ENCODE measurements at regions not wholly inside any gene's neighbourhood (a gene's known extent, or its start where the extent isn't known, plus 50 kb on each side); places are given as distances from the start of the nearest gene placed in this dataset.
A peak's percentile ranks its signal among the peaks of the same experiment; 100 is the strongest.

DNA sequence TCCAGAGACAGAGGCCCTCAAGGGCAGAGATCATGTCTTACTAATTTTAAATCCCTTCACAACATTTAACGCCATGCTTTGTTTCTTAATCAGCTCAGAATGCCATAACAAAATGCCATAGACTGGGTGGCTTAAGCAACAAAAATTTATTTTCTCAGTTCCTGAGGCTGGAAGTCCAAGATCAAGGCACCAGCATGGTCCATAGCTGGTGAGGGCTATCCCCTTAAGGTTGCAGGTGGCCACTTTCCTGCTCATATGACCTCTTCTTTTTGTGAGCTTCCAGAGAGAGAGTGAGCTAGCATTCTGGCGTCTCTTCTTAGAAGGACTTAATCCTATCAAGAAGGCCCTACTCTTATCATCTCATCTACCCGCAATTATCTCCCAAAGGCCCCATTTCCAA is 470.3 kb downstream of the ZNF608 start:
- no peaks in the 10 kb centered on the region for H3K27me3 ChIP-seq (replicated peaks in 2 of 5; ENCODE audit: control insufficient read depth in 4 of 5, insufficient read depth in 5 of 5, low read length in 4 of 5)
- no peak for DNase-seq
- ChIA-PET POLR2A (no interaction called here), CTCF (no interaction called here)
- no peak overlapping the region for H3K4me3 ChIP-seq (ENCODE audit: control insufficient read depth in 1 of 7, extremely low read depth in 1 of 7, insufficient read depth in 4 of 7, low read depth in 2 of 7, low read length in 6 of 7)
- WGBS (ENCODE audit: insufficient coverage), result no CpG with 5 or more reads among the region's 3 CpGs
- H3K9me3 ChIP-seq (ENCODE audit: control extremely low read depth in 1 of 5, control insufficient read depth in 4 of 5, insufficient read depth in 2 of 5, low read depth in 1 of 5, low read length in 4 of 5), result no peaks in the 10 kb centered on the region
- peaks cover 0 to 8% (median 1%) of the 10 kb centered on the region in 4 experiments for H3K4me1 ChIP-seq (ENCODE audit: control extremely low read depth in 1 of 4, control insufficient read depth in 4 of 4, insufficient read depth in 4 of 4, low read length in 3 of 4)
- no peaks in the 10 kb centered on the region for H3K36me3 ChIP-seq (ENCODE audit: control insufficient read depth in 4 of 4, insufficient read depth in 4 of 4, low read length in 3 of 4)
- H3K27ac ChIP-seq (ENCODE audit: insufficient read depth in 1 of 2, low read depth in 1 of 2, low read length in 2 of 2, poor library complexity in 1 of 2, severe bottlenecking in 2 of 2), result no peak overlapping the region

DNA sequence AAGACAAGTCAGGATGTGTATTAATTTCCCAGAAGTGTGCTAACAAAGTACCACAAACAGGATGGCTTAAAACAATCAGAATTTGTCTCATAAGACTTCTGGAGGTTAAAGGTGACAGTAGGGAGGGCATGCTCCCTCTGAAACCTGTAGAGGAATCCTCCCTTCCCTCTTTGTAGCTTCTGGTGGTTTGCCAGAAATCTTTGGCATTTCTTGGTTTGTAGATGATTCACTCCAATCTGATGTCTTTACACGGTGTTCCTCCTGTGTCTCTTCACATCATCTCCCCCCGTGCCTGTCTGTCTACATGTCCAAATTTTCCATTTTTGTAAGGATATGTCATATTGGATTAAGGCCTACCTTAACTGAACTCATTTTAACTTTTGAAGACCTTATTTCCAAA is 471.5 kb downstream of the ZNF608 start:
- no peak for DNase-seq
- Histone ChIP-seq H3K9me3 (ENCODE audit: control extremely low read depth in 1 of 5, control insufficient read depth in 4 of 5, insufficient read depth in 2 of 5, low read depth in 1 of 5, low read length in 4 of 5) (no peaks in the 10 kb centered on the region), H3K4me1 (ENCODE audit: control extremely low read depth in 1 of 4, control insufficient read depth in 4 of 4, insufficient read depth in 4 of 4, low read length in 3 of 4) (peaks cover 0 to 8% (median 1%) of the 10 kb centered on the region in 4 experiments), H3K27me3 (replicated peaks in 2 of 5; ENCODE audit: control insufficient read depth in 4 of 5, insufficient read depth in 5 of 5, low read length in 4 of 5) (no peaks in the 10 kb centered on the region), H3K36me3 (ENCODE audit: control insufficient read depth in 4 of 4, insufficient read depth in 4 of 4, low read length in 3 of 4) (no peaks in the 10 kb centered on the region), H3K4me3 (ENCODE audit: control insufficient read depth in 1 of 7, extremely low read depth in 1 of 7, insufficient read depth in 4 of 7, low read depth in 2 of 7, low read length in 6 of 7) (no peak overlapping the region), H3K27ac (ENCODE audit: insufficient read depth in 1 of 2, low read depth in 1 of 2, low read length in 2 of 2, poor library complexity in 1 of 2, severe bottlenecking in 2 of 2) (no peak overlapping the region)
- WGBS (ENCODE audit: insufficient coverage), result no CpG with 5 or more reads among the region's 2 CpGs
- POLR2A ChIA-PET, result no interaction called here
- CTCF ChIA-PET, result no interaction called here

DNA sequence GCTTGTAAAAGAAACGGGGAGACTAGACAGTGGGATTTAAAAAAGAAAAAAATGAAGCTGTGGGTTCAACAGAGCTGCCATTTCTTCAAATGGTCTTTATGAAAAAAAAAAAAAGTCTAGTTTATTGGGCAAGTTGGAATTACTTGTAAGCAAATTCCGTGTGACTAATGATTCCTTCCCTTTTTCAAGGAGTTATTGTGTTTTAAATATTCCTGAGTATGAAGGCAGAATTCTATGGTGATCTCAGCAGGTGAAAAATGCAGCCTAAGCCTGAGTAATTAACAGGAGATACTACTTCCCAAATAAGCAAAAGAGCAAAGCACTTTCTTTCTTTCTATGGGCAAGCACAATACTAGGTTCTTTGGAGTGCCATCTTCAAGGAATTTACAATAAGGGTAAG is 481.9 kb downstream of the ZNF608 start:
- ChIA-PET CTCF (no interaction called here), POLR2A (no interaction called here)
- Histone ChIP-seq H3K27me3 (replicated peaks in 2 of 5; ENCODE audit: control insufficient read depth in 4 of 5, insufficient read depth in 5 of 5, low read length in 4 of 5) (no peaks in the 10 kb centered on the region), H3K27ac (ENCODE audit: insufficient read depth in 1 of 2, low read depth in 1 of 2, low read length in 2 of 2, poor library complexity in 1 of 2, severe bottlenecking in 2 of 2) (no peak overlapping the region), H3K4me3 (ENCODE audit: control insufficient read depth in 1 of 7, extremely low read depth in 1 of 7, insufficient read depth in 4 of 7, low read depth in 2 of 7, low read length in 6 of 7) (no peak overlapping the region), H3K36me3 (ENCODE audit: control insufficient read depth in 4 of 4, insufficient read depth in 4 of 4, low read length in 3 of 4) (no peaks in the 10 kb centered on the region), H3K9me3 (ENCODE audit: control extremely low read depth in 1 of 5, control insufficient read depth in 4 of 5, insufficient read depth in 2 of 5, low read depth in 1 of 5, low read length in 4 of 5) (peaks cover 0 to 1% (median 0%) of the 10 kb centered on the region in 5 experiments), H3K4me1 (ENCODE audit: control extremely low read depth in 1 of 4, control insufficient read depth in 4 of 4, insufficient read depth in 4 of 4, low read length in 3 of 4) (peaks cover 0 to 6% (median 0%) of the 10 kb centered on the region in 4 experiments)
- 89% methylated on average over 1 of the region's 2 CpGs for WGBS (ENCODE audit: insufficient coverage)
- DNase-seq, result no peak

DNA sequence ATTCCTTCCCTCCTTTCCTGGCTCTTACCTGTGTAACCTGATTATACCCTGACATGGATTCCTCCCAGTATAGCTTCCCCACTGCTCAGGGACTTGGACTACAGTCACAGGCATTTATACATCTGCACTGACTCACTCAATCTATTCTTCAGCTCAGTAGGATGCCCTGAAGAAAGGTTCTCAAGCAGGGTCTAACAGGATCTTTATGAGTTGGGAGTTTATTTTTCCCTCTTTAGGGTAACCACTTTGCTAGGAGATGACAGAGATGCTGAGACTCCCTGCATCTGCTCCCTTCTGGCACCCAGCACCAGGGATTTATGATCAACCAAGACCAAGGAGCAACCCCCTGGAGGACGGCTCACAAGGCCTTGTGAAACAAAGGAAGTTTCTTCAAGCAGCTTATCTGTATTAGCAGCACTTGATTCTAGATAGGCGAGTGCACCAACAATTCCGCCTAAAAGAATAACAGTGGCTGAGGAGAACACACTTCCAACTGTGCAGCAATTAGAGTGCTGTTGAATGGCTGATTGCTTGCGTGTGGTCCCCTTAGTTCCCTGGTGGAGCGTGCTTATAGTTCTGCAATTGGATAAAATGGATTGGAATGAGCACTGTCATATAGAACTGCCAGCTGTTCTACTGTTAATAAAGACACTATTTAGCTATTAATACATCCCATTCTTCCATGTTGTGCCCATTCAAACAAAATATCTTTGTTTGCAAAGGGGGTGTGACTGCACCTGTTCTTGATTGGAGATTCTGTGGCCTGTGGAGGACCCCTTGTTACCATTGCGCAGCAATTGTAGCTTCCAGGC is 482.6 kb downstream of the ZNF608 start:
- Histone ChIP-seq H3K27ac (ENCODE audit: insufficient read depth in 1 of 2, low read depth in 1 of 2, low read length in 2 of 2, poor library complexity in 1 of 2, severe bottlenecking in 2 of 2) (no peak overlapping the region), H3K4me3 (ENCODE audit: control insufficient read depth in 1 of 7, extremely low read depth in 1 of 7, insufficient read depth in 4 of 7, low read depth in 2 of 7, low read length in 6 of 7) (no peak overlapping the region), H3K9me3 (ENCODE audit: control extremely low read depth in 1 of 5, control insufficient read depth in 4 of 5, insufficient read depth in 2 of 5, low read depth in 1 of 5, low read length in 4 of 5) (peaks cover 0 to 1% (median 0%) of the 10 kb centered on the region in 5 experiments), H3K4me1 (ENCODE audit: control extremely low read depth in 1 of 4, control insufficient read depth in 4 of 4, insufficient read depth in 4 of 4, low read length in 3 of 4) (peaks cover 0 to 6% (median 0%) of the 10 kb centered on the region in 4 experiments), H3K36me3 (ENCODE audit: control insufficient read depth in 4 of 4, insufficient read depth in 4 of 4, low read length in 3 of 4) (no peaks in the 10 kb centered on the region), H3K27me3 (replicated peaks in 2 of 5; ENCODE audit: control insufficient read depth in 4 of 5, insufficient read depth in 5 of 5, low read length in 4 of 5) (no peaks in the 10 kb centered on the region)
- ChIA-PET POLR2A (no interaction called here), CTCF (no interaction called here)
- 45% methylated on average over 5 of the region's 6 CpGs for WGBS (ENCODE audit: insufficient coverage)
- peak; percentile 4 to 67 (median 51) for DNase-seq

DNA sequence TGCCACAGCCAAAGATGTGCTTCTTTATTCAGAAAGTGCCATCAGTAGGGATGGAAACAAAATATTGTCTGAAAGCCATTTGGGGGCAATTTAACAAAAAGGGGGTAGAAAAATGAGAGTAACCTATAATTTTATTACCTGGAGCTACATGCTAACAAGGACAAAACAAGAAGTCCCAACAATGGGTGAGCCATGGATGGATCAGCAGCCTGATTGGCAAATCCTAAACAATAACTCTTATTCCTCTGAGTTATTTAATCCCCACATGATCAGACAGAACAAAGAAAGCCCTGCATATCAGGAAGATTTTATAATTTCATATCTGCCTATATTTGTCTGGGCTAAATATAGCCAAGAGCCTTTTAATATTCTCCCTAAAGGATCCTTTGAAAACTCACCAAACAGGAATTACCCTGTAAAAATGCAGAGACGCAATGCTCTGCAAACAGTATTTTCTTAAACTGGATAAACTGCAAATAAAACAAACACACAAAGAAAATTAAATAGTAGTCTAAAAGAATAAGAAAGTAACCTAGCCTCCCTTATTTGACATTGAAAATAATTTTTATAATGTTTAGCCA is 483.4 kb downstream of the ZNF608 start:
- Histone ChIP-seq H3K4me1 (ENCODE audit: control extremely low read depth in 1 of 4, control insufficient read depth in 4 of 4, insufficient read depth in 4 of 4, low read length in 3 of 4) (peaks cover 0 to 6% (median 0%) of the 10 kb centered on the region in 4 experiments), H3K36me3 (ENCODE audit: control insufficient read depth in 4 of 4, insufficient read depth in 4 of 4, low read length in 3 of 4) (no peaks in the 10 kb centered on the region), H3K9me3 (ENCODE audit: control extremely low read depth in 1 of 5, control insufficient read depth in 4 of 5, insufficient read depth in 2 of 5, low read depth in 1 of 5, low read length in 4 of 5) (peaks cover 0 to 1% (median 0%) of the 10 kb centered on the region in 5 experiments), H3K27ac (ENCODE audit: insufficient read depth in 1 of 2, low read depth in 1 of 2, low read length in 2 of 2, poor library complexity in 1 of 2, severe bottlenecking in 2 of 2) (no peak overlapping the region), H3K4me3 (ENCODE audit: control insufficient read depth in 1 of 7, extremely low read depth in 1 of 7, insufficient read depth in 4 of 7, low read depth in 2 of 7, low read length in 6 of 7) (no peak overlapping the region), H3K27me3 (replicated peaks in 2 of 5; ENCODE audit: control insufficient read depth in 4 of 5, insufficient read depth in 5 of 5, low read length in 4 of 5) (no peaks in the 10 kb centered on the region)
- CTCF ChIA-PET, result no interaction called here
- POLR2A ChIA-PET, result no interaction called here
- DNase-seq, result no peak
- no CpG with 5 or more reads among the region's 1 CpG for WGBS (ENCODE audit: insufficient coverage)

DNA sequence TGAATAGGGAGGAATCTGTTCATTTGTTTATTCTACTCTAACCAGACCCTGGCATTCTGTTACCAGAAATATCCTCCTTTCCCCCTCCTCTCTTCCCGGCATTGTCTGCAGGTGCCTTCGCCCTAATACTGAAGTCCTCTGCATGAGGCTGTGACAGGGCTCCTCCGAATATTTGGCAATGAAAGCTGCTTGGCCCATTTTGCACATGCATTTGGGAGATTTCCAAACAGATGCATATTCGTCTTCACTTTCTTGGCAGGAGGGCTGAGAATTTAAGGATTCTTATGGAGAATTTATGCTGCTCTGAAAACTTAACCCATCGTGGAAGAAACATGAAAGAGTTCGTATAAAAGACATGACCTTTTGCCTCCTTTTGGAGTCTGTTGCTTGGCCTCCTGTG is 484.0 kb downstream of the ZNF608 start:
- Histone ChIP-seq H3K9me3 (ENCODE audit: control extremely low read depth in 1 of 5, control insufficient read depth in 4 of 5, insufficient read depth in 2 of 5, low read depth in 1 of 5, low read length in 4 of 5) (peaks cover 0 to 1% (median 0%) of the 10 kb centered on the region in 5 experiments), H3K4me3 (ENCODE audit: control insufficient read depth in 1 of 7, extremely low read depth in 1 of 7, insufficient read depth in 4 of 7, low read depth in 2 of 7, low read length in 6 of 7) (no peak overlapping the region), H3K27ac (ENCODE audit: insufficient read depth in 1 of 2, low read depth in 1 of 2, low read length in 2 of 2, poor library complexity in 1 of 2, severe bottlenecking in 2 of 2) (no peak overlapping the region), H3K4me1 (ENCODE audit: control extremely low read depth in 1 of 4, control insufficient read depth in 4 of 4, insufficient read depth in 4 of 4, low read length in 3 of 4) (peaks cover 0 to 6% (median 0%) of the 10 kb centered on the region in 4 experiments), H3K27me3 (replicated peaks in 2 of 5; ENCODE audit: control insufficient read depth in 4 of 5, insufficient read depth in 5 of 5, low read length in 4 of 5) (no peaks in the 10 kb centered on the region), H3K36me3 (ENCODE audit: control insufficient read depth in 4 of 4, insufficient read depth in 4 of 4, low read length in 3 of 4) (no peaks in the 10 kb centered on the region)
- DNase-seq, result no peak
- 98% methylated on average over 6 of the region's 6 CpGs for WGBS (ENCODE audit: insufficient coverage)
- CTCF ChIA-PET, result no interaction called here
- POLR2A ChIA-PET, result no interaction called here

DNA sequence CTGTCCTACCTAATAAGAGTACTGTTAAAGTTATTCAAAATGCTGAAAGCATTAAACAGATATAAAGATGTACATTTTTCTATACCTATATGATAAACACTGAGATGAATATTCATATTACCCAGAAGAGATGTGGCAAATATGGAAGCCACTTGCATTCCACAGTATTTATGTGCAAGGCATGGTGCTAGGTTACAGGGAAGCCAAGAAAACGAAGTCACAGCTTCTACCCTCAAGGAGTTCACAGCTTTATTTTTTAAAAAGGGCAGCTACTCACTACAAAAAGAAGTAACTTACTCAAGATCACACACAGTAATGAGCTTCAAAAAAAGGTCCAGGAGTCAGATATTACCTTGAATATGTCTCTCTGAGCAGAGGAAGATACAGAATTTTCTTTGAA is 484.6 kb downstream of the ZNF608 start:
- DNase-seq, result no peak
- no peak overlapping the region for H3K4me3 ChIP-seq (ENCODE audit: control insufficient read depth in 1 of 7, extremely low read depth in 1 of 7, insufficient read depth in 4 of 7, low read depth in 2 of 7, low read length in 6 of 7)
- H3K4me1 ChIP-seq (ENCODE audit: control extremely low read depth in 1 of 4, control insufficient read depth in 4 of 4, insufficient read depth in 4 of 4, low read length in 3 of 4), result peaks cover 0 to 6% (median 0%) of the 10 kb centered on the region in 4 experiments
- CTCF ChIA-PET, result no interaction called here
- peaks cover 0 to 2% (median 1%) of the 10 kb centered on the region in 5 experiments for H3K9me3 ChIP-seq (ENCODE audit: control extremely low read depth in 1 of 5, control insufficient read depth in 4 of 5, insufficient read depth in 2 of 5, low read depth in 1 of 5, low read length in 4 of 5)
- POLR2A ChIA-PET, result no interaction called here
- no peaks in the 10 kb centered on the region for H3K36me3 ChIP-seq (ENCODE audit: control insufficient read depth in 4 of 4, insufficient read depth in 4 of 4, low read length in 3 of 4)
- H3K27me3 ChIP-seq (replicated peaks in 2 of 5; ENCODE audit: control insufficient read depth in 4 of 5, insufficient read depth in 5 of 5, low read length in 4 of 5), result no peaks in the 10 kb centered on the region
- H3K27ac ChIP-seq (ENCODE audit: insufficient read depth in 1 of 2, low read depth in 1 of 2, low read length in 2 of 2, poor library complexity in 1 of 2, severe bottlenecking in 2 of 2), result no peak overlapping the region
- 100% methylated on average over 1 of the region's 1 CpG for WGBS (ENCODE audit: insufficient coverage)

Measured in common myeloid progenitor, CD34-positive (primary cell).